Mucosa of descending colon (tissue), 3 donors: ENCODE measurements at regions not wholly inside any gene's neighbourhood (a gene's known extent, or its start where the extent isn't known, plus 50 kb on each side); places are given as distances from the start of the nearest gene placed in this dataset.

Experiments
- ATAC-seq: fragments of 200-7000 bp; cut with Tn5 transposase; one replicate; pipeline ENCODE4 v1.9.1; 2020; ENCODE audit warnings: mild to moderate bottlenecking, moderate library complexity
- DNase-seq, 3 donors: peaks; one replicate each; pipeline ENCODE4 v3.0.0-alpha.2; 2020
- H3K36me3 ChIP-seq: fragments of 200-600 bp; one replicate; pipeline ENCODE4 v1.8.0; 2021; ENCODE audit warnings: low read depth, mild to moderate bottlenecking
- H3K4me1 ChIP-seq: fragments of 200-600 bp; one replicate; pipeline ENCODE4 v1.8.0; 2021; ENCODE audit warnings: low read depth, mild to moderate bottlenecking
- H3K4me3 ChIP-seq: fragments of 200-600 bp; one replicate; pipeline ENCODE4 v1.8.0; 2021; ENCODE audit warnings: mild to moderate bottlenecking
- H3K9me3 ChIP-seq: fragments of 200-600 bp; one replicate; pipeline ENCODE4 v1.8.0; 2021; ENCODE audit warnings: mild to moderate bottlenecking
- CTCF ChIP-seq: fragments of 200-600 bp; IDR thresholded peaks from one replicate; pipeline ENCODE4 v1.8.0; 2022; ENCODE audit warnings: antibody characterized with exemption, mild to moderate bottlenecking
- intact Hi-C, 2 donors: fragments of 100-400 bp; cut with DNase I in 1 of 2; cut with micrococcal nuclease in 1 of 2; formaldehyde crosslinking; loops; one replicate each; pipeline versions ENCODE4 v1.11.0 to v1.11.1; 2022; cut with DNase I, micrococcal nuclease
- donor health status: DM: no; HTN: no; CAD: no; lungs with moderate emphysema.
- donor health status: DM: no; HTN: no; CAD: no.
- donor health status: DM: no; HTN: yes; CAD: no.

GRCh38 chr5:68734781-68735180, 359.0 kb upstream of the SLC30A5 start:
- Histone ChIP-seq H3K36me3 (no peaks in the 10 kb centered on the region), H3K4me1 (no peaks in the 10 kb centered on the region), H3K4me3 (no peak overlapping the region), H3K9me3 (no peaks in the 10 kb centered on the region)
- intact Hi-C loops = no loop called here
- TF ChIP-seq CTCF = no peak
- DNase-seq (no peak), ATAC-seq (no peak)

GRCh38 chr5:68738236-68738635, 355.6 kb upstream of the SLC30A5 start:
- Histone ChIP-seq H3K9me3 (no peaks in the 10 kb centered on the region), H3K4me1 (no peaks in the 10 kb centered on the region), H3K4me3 (no peak overlapping the region), H3K36me3 (no peaks in the 10 kb centered on the region)
- no peak for TF ChIP-seq CTCF
- DNase-seq = no peak
- no peak for ATAC-seq
- intact Hi-C loops = no loop called here

DNA sequence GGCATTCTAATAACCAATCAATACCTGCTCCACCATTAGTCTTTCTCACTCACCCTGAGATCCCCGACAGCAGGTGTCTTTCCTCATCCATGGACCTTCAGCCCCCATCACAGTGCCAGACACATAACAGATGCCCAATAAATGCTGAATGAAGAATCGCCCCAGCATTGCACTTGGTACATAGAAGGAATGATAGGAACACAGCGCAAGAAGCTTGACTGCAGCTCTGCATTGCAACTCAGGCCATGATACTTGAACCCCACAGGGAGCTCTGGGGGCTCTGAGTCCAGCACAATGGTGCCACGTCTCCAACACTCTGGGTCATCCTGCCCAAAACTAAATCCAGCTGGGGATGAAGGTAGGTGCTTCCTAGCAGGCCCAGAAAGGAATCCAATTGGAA, 355.0 kb upstream of the SLC30A5 start:
- no peaks in the 10 kb centered on the region for H3K36me3 ChIP-seq
- no peaks in the 10 kb centered on the region for H3K9me3 ChIP-seq
- intact Hi-C loops = no loop called here
- H3K4me1 ChIP-seq = no peaks in the 10 kb centered on the region
- no peak for TF ChIP-seq CTCF
- ATAC-seq (no peak), DNase-seq (no peak)
- no peak overlapping the region for H3K4me3 ChIP-seq

DNA sequence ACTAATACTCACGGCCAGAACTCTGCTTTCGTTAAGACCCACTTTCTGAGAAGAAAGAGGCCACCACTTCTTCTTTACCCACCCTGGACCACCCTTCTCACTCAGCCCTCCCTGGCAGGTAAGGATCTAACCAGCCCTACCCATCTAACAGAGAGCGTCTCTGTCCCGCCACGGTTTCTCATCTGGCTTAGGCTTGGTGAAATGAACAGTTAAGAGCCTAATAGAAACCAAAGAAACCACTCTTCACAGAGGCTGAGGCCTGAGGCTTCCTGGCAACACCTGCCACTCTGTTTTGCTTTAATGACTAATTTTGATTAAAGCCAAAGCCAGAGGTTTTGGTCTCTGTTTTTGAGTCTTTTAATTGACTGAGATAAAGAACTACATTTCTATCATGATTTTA, 354.1 kb upstream of the SLC30A5 start:
- intact Hi-C loops = no loop called here
- no peak for DNase-seq
- H3K4me1 ChIP-seq = no peaks in the 10 kb centered on the region
- no peak for ATAC-seq
- no peaks in the 10 kb centered on the region for H3K9me3 ChIP-seq
- no peak overlapping the region for H3K4me3 ChIP-seq
- H3K36me3 ChIP-seq = no peaks in the 10 kb centered on the region
- no peak for TF ChIP-seq CTCF

DNA sequence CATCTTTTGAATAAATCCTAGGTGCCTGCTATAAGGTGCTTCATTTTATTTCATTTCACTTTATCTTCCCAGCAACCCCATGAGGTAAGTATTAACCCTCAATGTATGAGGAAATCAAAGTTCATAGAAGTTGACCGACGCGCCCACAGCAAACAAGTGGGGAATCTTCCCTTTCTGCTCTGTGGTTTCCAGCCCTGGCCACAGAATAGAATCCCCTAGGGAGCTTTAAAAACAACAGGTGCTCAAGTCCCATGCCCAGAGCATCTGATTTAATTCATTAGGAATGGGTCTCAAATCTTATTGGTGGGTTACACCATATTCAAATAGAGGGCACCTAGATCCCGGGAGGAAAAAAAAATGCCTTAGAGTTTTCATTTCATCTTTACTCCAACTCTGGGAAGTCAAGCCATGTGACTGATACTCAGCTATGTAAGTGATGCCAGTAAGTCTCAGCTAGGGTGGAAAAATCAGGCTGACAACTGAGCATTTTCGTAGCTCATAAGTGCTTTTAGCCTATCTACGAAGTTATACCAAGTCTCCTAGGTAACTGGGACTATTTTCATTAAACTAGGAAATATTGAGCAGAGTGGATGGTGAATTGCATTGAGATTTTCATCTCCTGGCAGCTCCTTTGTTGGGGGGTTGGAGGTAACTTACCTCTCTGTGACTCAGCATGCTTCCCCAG, 353.4 kb upstream of the SLC30A5 start:
- DNase-seq = no peak
- no peak for TF ChIP-seq CTCF
- Histone ChIP-seq H3K36me3 (no peaks in the 10 kb centered on the region), H3K4me1 (no peaks in the 10 kb centered on the region), H3K9me3 (no peaks in the 10 kb centered on the region), H3K4me3 (no peak overlapping the region)
- intact Hi-C loops = no loop called here
- no peak for ATAC-seq

GRCh38 chr5:68744206-68744605, 349.6 kb upstream of the SLC30A5 start:
- TF ChIP-seq CTCF = no peak
- Histone ChIP-seq H3K4me3 (no peak overlapping the region), H3K9me3 (no peaks in the 10 kb centered on the region), H3K36me3 (no peaks in the 10 kb centered on the region), H3K4me1 (no peaks in the 10 kb centered on the region)
- intact Hi-C loops = no loop called here
- no peak for ATAC-seq
- DNase-seq = no peak
